ENCODE measurements at regions not wholly inside any gene's neighbourhood (a gene's known extent, or its start where the extent isn't known, plus 50 kb on each side); places are given as distances from the start of the nearest gene placed in this dataset.

GRCh38 chr1:116243333-116244054 lies 129.6 kb upstream of the ATP1A1 start:
- H3K4me3 ChIP-seq (ENCODE audit: low read depth, low read length), result no peak overlapping the region
- no peak for DNase-seq (ENCODE audit: low read depth)
- TF ChIP-seq CTCF (IDR thresholded peaks at IDR 0.05; ENCODE audit: insufficient read depth, low read depth, low read length), result no peak

- no peak for TF ChIP-seq CTCF (IDR thresholded peaks at IDR 0.05; ENCODE audit: insufficient read depth, low read depth, low read length)
- no peak for DNase-seq (ENCODE audit: low read depth)
- H3K4me3 ChIP-seq (ENCODE audit: low read depth, low read length), result no peak overlapping the region
Observed at GRCh38 chr1:116246174-116246573, 126.9 kb upstream of the ATP1A1 start.

GRCh38 chr1:116252271-116252670 lies 120.8 kb upstream of the ATP1A1 start:
- TF ChIP-seq CTCF (IDR thresholded peaks at IDR 0.05; ENCODE audit: insufficient read depth, low read depth, low read length), result no peak
- no peak overlapping the region for H3K4me3 ChIP-seq (ENCODE audit: low read depth, low read length)
- DNase-seq (ENCODE audit: low read depth), result no peak

- no peak for TF ChIP-seq CTCF (IDR thresholded peaks at IDR 0.05; ENCODE audit: insufficient read depth, low read depth, low read length)
- H3K4me3 ChIP-seq (ENCODE audit: low read depth, low read length), result no peak overlapping the region
- no peak for DNase-seq (ENCODE audit: low read depth)
Observed at GRCh38 chr1:116252785-116253184, 120.3 kb upstream of the ATP1A1 start.

- TF ChIP-seq CTCF (IDR thresholded peaks at IDR 0.05; ENCODE audit: insufficient read depth, low read depth, low read length), result no peak
- DNase-seq (ENCODE audit: low read depth), result no peak
- no peak overlapping the region for H3K4me3 ChIP-seq (ENCODE audit: low read depth, low read length)
Observed at GRCh38 chr1:116253566-116254382, 119.3 kb upstream of the ATP1A1 start.

GRCh38 chr1:116254776-116255175 lies 118.3 kb upstream of the ATP1A1 start:
- DNase-seq (ENCODE audit: low read depth), result peak; percentile 4
- TF ChIP-seq CTCF (IDR thresholded peaks at IDR 0.05; ENCODE audit: insufficient read depth, low read depth, low read length), result no peak

More at GRCh38 chr1:116254776-116255175, 118.3 kb upstream of the ATP1A1 start:
- no peak overlapping the region for H3K4me3 ChIP-seq (ENCODE audit: low read depth, low read length)
